ENCODE measurements at regions not wholly inside any gene's neighbourhood (a gene's known extent, or its start where the extent isn't known, plus 50 kb on each side); places are given as distances from the start of the nearest gene placed in this dataset.

- Mint-ChIP-seq H3K36me3 (ENCODE audit: insufficient read depth) (no peaks in the 10 kb centered on the region), H3K27me3 (no peaks in the 10 kb centered on the region), H3K4me3 (ENCODE audit: low read depth) (no peak overlapping the region), H3K9me3 (ENCODE audit: low read depth) (peaks cover 5% of the 10 kb centered on the region), H3K27ac (no peak overlapping the region), H3K4me1 (ENCODE audit: low read depth) (peaks cover 11% of the 10 kb centered on the region)
- DNase-seq (ENCODE audit: low spot score, unreplicated experiment) = no peak
- no peak for TF ChIP-seq CTCF (IDR thresholded peaks at IDR 0.05; ENCODE audit: unreplicated experiment)
Observed at GRCh38 chr1:221801251-221801661, 59.4 kb upstream of the DUSP10 start.

- TF ChIP-seq CTCF (IDR thresholded peaks at IDR 0.05; ENCODE audit: unreplicated experiment) = no peak
- DNase-seq (ENCODE audit: low spot score, unreplicated experiment) = no peak
- Mint-ChIP-seq H3K36me3 (ENCODE audit: insufficient read depth) (no peaks in the 10 kb centered on the region), H3K27me3 (no peaks in the 10 kb centered on the region), H3K4me1 (ENCODE audit: low read depth) (peaks cover 11% of the 10 kb centered on the region), H3K4me3 (ENCODE audit: low read depth) (no peak overlapping the region), H3K27ac (no peak overlapping the region), H3K9me3 (ENCODE audit: low read depth) (peaks cover 5% of the 10 kb centered on the region)
Observed at GRCh38 chr1:221800831-221801230, 58.9 kb upstream of the DUSP10 start.

- Mint-ChIP-seq H3K27ac (no peak overlapping the region), H3K4me1 (ENCODE audit: low read depth) (peaks cover 8% of the 10 kb centered on the region), H3K36me3 (ENCODE audit: insufficient read depth) (no peaks in the 10 kb centered on the region), H3K27me3 (peaks cover 5% of the 10 kb centered on the region), H3K9me3 (ENCODE audit: low read depth) (peaks cover 5% of the 10 kb centered on the region), H3K4me3 (ENCODE audit: low read depth) (no peak overlapping the region)
- DNase-seq (ENCODE audit: low spot score, unreplicated experiment) = no peak
- no peak for TF ChIP-seq CTCF (IDR thresholded peaks at IDR 0.05; ENCODE audit: unreplicated experiment)
Observed at GRCh38 chr1:221797506-221797905, 55.6 kb upstream of the DUSP10 start.

GRCh38 chr1:221796700-221797099 lies 54.8 kb upstream of the DUSP10 start:
- H3K36me3 Mint-ChIP-seq (ENCODE audit: insufficient read depth) = no peaks in the 10 kb centered on the region
- peaks cover 5% of the 10 kb centered on the region for H3K9me3 Mint-ChIP-seq (ENCODE audit: low read depth)
- no peak for TF ChIP-seq CTCF (IDR thresholded peaks at IDR 0.05; ENCODE audit: unreplicated experiment)
- peaks cover under 1% of the 10 kb centered on the region for H3K4me1 Mint-ChIP-seq (ENCODE audit: low read depth)
- no peak overlapping the region for H3K4me3 Mint-ChIP-seq (ENCODE audit: low read depth)
- H3K27me3 Mint-ChIP-seq = peaks cover 5% of the 10 kb centered on the region
- H3K27ac Mint-ChIP-seq = no peak overlapping the region
- DNase-seq (ENCODE audit: low spot score, unreplicated experiment) = no peak

GRCh38 chr1:221795380-221795779 lies 53.5 kb upstream of the DUSP10 start:
- Mint-ChIP-seq H3K4me1 (ENCODE audit: low read depth) (no peaks in the 10 kb centered on the region), H3K27me3 (peaks cover 5% of the 10 kb centered on the region), H3K9me3 (ENCODE audit: low read depth) (peaks cover 5% of the 10 kb centered on the region), H3K27ac (no peak overlapping the region), H3K36me3 (ENCODE audit: insufficient read depth) (no peaks in the 10 kb centered on the region), H3K4me3 (ENCODE audit: low read depth) (no peak overlapping the region)
- no peak for TF ChIP-seq CTCF (IDR thresholded peaks at IDR 0.05; ENCODE audit: unreplicated experiment)
- DNase-seq (ENCODE audit: low spot score, unreplicated experiment) = no peak
